ENCODE measurements at regions not wholly inside any gene's neighbourhood (a gene's known extent, or its start where the extent isn't known, plus 50 kb on each side); places are given as distances from the start of the nearest gene placed in this dataset.

DNA sequence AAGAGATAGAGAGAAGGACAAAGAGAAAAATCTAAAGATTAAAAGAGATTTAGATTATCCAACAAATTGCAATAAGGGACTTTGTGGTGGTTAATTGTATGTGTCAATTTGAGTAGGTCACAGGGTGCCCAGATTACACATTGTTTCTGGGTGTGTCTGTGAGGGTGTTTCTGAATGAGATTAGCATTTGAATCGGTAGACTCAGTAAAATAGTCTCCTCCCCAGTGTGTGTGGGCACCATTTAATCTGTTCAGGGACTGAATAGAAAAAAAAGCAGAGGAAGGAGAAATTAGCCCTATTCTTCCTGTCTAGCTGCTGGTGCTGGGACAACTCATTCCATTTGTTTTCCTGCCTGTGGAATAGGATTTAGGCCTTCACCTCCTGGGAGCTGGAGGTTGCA lies 339.8 kb upstream of the EPHA4 start:
- no peaks in the 10 kb centered on the region for H3K36me3 ChIP-seq (ENCODE audit: low read length)

DNA sequence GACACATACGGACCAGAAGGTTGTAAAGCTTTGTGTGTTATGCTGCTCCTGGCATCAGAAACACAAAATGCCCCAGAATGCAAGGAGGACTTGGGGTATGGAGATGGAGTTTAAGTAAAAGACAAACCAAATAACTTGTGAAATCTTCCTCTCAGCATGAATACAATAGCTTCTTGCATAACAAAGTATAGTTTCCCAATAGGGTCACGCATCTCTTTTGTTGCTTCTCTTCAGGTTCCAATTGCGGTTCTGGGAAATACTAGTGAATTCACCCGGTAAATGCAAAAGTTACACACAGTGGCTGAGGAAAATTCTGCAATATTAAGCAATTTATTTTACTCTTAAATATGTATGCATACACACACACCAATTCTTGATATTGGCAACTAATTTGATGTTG lies 339.2 kb upstream of the EPHA4 start:
- Histone ChIP-seq H3K79me2 (ENCODE audit: insufficient read depth, low read length) (no peaks in the 10 kb centered on the region), H3K9me2 (replicated peaks; ENCODE audit: insufficient read depth, low read length) (no peaks in the 10 kb centered on the region), H3K9ac (ENCODE audit: low read length) (no peak overlapping the region), H3K36me3 (ENCODE audit: low read length) (no peaks in the 10 kb centered on the region), H3K27ac (ENCODE audit: low read depth, low read length) (no peak overlapping the region), H3K27me3 (ENCODE audit: low read length) (no peaks in the 10 kb centered on the region), H4K20me1 (ENCODE audit: low read depth, low read length) (no peaks in the 10 kb centered on the region), H3K4me3 (ENCODE audit: insufficient read depth, low read length, poor library complexity, severe bottlenecking) (no peak overlapping the region), H2AFZ (ENCODE audit: low read depth, low read length, severe bottlenecking) (no peak overlapping the region), H3F3A (ENCODE audit: insufficient read depth) (no peaks in the 10 kb centered on the region), H3K9me3 (ENCODE audit: insufficient read depth, low read length) (no peaks in the 10 kb centered on the region), H3K4me2 (ENCODE audit: low read depth, low read length, poor library complexity, severe bottlenecking) (no peak overlapping the region)
- TF ChIP-seq EZH2phosphoT487 (conservative IDR thresholded peaks at IDR 0.05; ENCODE audit: low read length): no peak

More for the DNA sequence above, 339.8 kb upstream of the EPHA4 start:
- Histone ChIP-seq H2AFZ (ENCODE audit: low read depth, low read length, severe bottlenecking) (no peak overlapping the region), H4K20me1 (ENCODE audit: low read depth, low read length) (no peaks in the 10 kb centered on the region), H3K9ac (ENCODE audit: low read length) (no peak overlapping the region), H3K27ac (ENCODE audit: low read depth, low read length) (no peak overlapping the region), H3K4me2 (ENCODE audit: low read depth, low read length, poor library complexity, severe bottlenecking) (no peak overlapping the region), H3K9me2 (replicated peaks; ENCODE audit: insufficient read depth, low read length) (no peaks in the 10 kb centered on the region), H3F3A (ENCODE audit: insufficient read depth) (no peaks in the 10 kb centered on the region), H3K4me3 (ENCODE audit: insufficient read depth, low read length, poor library complexity, severe bottlenecking) (no peak overlapping the region), H3K9me3 (ENCODE audit: insufficient read depth, low read length) (no peaks in the 10 kb centered on the region), H3K27me3 (ENCODE audit: low read length) (no peaks in the 10 kb centered on the region), H3K79me2 (ENCODE audit: insufficient read depth, low read length) (no peaks in the 10 kb centered on the region)
- TF ChIP-seq, protein P1, sequence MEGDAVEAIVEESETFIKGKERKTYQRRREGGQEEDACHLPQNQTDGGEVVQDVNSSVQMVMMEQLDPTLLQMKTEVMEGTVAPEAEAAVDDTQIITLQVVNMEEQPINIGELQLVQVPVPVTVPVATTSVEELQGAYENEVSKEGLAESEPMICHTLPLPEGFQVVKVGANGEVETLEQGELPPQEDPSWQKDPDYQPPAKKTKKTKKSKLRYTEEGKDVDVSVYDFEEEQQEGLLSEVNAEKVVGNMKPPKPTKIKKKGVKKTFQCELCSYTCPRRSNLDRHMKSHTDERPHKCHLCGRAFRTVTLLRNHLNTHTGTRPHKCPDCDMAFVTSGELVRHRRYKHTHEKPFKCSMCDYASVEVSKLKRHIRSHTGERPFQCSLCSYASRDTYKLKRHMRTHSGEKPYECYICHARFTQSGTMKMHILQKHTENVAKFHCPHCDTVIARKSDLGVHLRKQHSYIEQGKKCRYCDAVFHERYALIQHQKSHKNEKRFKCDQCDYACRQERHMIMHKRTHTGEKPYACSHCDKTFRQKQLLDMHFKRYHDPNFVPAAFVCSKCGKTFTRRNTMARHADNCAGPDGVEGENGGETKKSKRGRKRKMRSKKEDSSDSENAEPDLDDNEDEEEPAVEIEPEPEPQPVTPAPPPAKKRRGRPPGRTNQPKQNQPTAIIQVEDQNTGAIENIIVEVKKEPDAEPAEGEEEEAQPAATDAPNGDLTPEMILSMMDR (IDR thresholded peaks at IDR 0.05; ENCODE audit: insufficient read depth, low read length, poor library complexity, severe bottlenecking): no peak
- TF ChIP-seq EZH2phosphoT487 (conservative IDR thresholded peaks at IDR 0.05; ENCODE audit: low read length): no peak

DNA sequence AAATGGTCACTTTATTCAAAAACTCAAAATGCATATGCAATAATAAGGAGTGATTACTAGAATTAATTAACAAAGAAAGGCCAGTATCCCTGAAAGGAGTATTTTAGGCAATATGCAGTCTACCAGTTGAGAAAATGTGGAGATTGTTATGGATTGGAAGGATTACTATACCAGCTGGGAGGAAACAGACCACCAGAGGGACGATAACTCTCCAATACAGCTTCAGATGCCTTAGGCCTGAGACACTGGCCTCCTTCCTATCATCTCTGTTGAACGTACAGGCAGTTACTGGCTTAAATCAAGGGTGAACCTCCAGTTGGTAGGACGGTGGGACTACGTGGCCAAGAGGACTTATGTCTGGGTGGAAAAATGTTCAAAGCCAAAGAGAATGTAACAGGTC lies 336.4 kb upstream of the EPHA4 start:
- H3K4me2 ChIP-seq (ENCODE audit: low read depth, low read length, poor library complexity, severe bottlenecking): no peak overlapping the region
- no peaks in the 10 kb centered on the region for H4K20me1 ChIP-seq (ENCODE audit: low read depth, low read length)
- no peak overlapping the region for H2AFZ ChIP-seq (ENCODE audit: low read depth, low read length, severe bottlenecking)
- H3K9me3 ChIP-seq (ENCODE audit: insufficient read depth, low read length): no peaks in the 10 kb centered on the region
- no peak overlapping the region for H3K4me3 ChIP-seq (ENCODE audit: insufficient read depth, low read length, poor library complexity, severe bottlenecking)
- H3K36me3 ChIP-seq (ENCODE audit: low read length): no peaks in the 10 kb centered on the region
- H3K27me3 ChIP-seq (ENCODE audit: low read length): no peaks in the 10 kb centered on the region
- no peak overlapping the region for H3K9ac ChIP-seq (ENCODE audit: low read length)
- H3K27ac ChIP-seq (ENCODE audit: low read depth, low read length): no peak overlapping the region
- H3K9me2 ChIP-seq (replicated peaks; ENCODE audit: insufficient read depth, low read length): no peaks in the 10 kb centered on the region
- no peaks in the 10 kb centered on the region for H3F3A ChIP-seq (ENCODE audit: insufficient read depth)
- TF ChIP-seq, protein P1 (IDR thresholded peaks at IDR 0.05; ENCODE audit: insufficient read depth, low read length, poor library complexity, severe bottlenecking): no peak
- no peak for TF ChIP-seq EZH2phosphoT487 (conservative IDR thresholded peaks at IDR 0.05; ENCODE audit: low read length)
- no peaks in the 10 kb centered on the region for H3K79me2 ChIP-seq (ENCODE audit: insufficient read depth, low read length)

DNA sequence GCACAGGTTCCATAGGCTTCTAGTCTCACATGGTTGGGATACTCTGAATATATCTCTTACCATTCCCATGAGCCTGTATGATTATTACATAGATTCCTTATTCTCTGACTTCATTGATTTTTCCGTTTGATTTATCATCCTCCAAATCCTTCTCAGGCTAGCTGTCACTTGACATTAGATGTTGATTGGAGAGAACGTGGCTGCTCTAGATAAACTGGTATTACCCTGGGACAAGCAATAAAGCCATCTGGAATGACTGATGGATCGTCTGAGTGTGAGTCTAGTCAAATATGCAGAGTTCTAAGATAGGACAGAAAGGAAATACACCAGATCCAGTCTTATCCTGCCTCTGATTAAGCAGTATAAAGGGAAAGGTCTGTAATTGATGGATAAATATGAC lies 325.6 kb upstream of the EPHA4 start:
- Histone ChIP-seq H4K20me1 (ENCODE audit: low read depth, low read length) (no peaks in the 10 kb centered on the region), H3K4me3 (ENCODE audit: insufficient read depth, low read length, poor library complexity, severe bottlenecking) (no peak overlapping the region), H2AFZ (ENCODE audit: low read depth, low read length, severe bottlenecking) (no peak overlapping the region), H3F3A (ENCODE audit: insufficient read depth) (no peaks in the 10 kb centered on the region), H3K36me3 (ENCODE audit: low read length) (no peaks in the 10 kb centered on the region), H3K79me2 (ENCODE audit: insufficient read depth, low read length) (no peaks in the 10 kb centered on the region), H3K27ac (ENCODE audit: low read depth, low read length) (no peak overlapping the region), H3K27me3 (ENCODE audit: low read length) (no peaks in the 10 kb centered on the region), H3K9ac (ENCODE audit: low read length) (no peak overlapping the region), H3K9me3 (ENCODE audit: insufficient read depth, low read length) (no peaks in the 10 kb centered on the region), H3K9me2 (replicated peaks; ENCODE audit: insufficient read depth, low read length) (no peaks in the 10 kb centered on the region), H3K4me2 (ENCODE audit: low read depth, low read length, poor library complexity, severe bottlenecking) (no peak overlapping the region)
- TF ChIP-seq, protein P1 (IDR thresholded peaks at IDR 0.05; ENCODE audit: insufficient read depth, low read length, poor library complexity, severe bottlenecking): no peak
- TF ChIP-seq EZH2phosphoT487 (conservative IDR thresholded peaks at IDR 0.05; ENCODE audit: low read length): no peak
